ENCODE measurements at regions not wholly inside any gene's neighbourhood (a gene's known extent, or its start where the extent isn't known, plus 50 kb on each side); places are given as distances from the start of the nearest gene placed in this dataset.

DNA sequence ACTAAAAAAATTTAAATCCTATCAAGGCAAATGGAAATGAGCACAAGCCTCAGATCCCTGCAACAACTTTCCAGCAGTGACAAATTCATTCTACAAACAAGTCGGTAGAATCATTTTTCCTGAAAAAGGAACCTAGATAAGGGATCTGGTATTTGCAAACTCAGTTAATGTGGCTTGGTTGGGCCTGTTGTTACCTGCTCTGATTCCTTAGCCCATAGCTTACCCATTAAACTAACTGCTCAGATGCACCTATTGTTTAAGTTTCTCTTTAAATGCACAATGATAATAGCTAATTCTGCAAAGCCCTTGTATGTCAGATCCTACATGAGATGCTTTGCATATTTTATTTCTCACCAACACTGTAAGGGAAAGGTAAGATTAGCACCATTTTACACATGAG lies 377.4 kb upstream of the RGMA start:
- Mint-ChIP-seq H3K9me3 (ENCODE audit: unreplicated experiment) (peaks cover 14% of the 10 kb centered on the region), H3K36me3 (ENCODE audit: unreplicated experiment) (peaks cover 7% of the 10 kb centered on the region), H3K27me3 (ENCODE audit: unreplicated experiment) (peaks cover 14% of the 10 kb centered on the region), H3K4me1 (ENCODE audit: low read depth, unreplicated experiment) (peaks cover 42% of the 10 kb centered on the region), H3K4me3 (ENCODE audit: unreplicated experiment) (no peak overlapping the region), H3K27ac (ENCODE audit: unreplicated experiment) (peak overlapping the region; percentile 95)
- TF ChIP-seq, protein P1, sequence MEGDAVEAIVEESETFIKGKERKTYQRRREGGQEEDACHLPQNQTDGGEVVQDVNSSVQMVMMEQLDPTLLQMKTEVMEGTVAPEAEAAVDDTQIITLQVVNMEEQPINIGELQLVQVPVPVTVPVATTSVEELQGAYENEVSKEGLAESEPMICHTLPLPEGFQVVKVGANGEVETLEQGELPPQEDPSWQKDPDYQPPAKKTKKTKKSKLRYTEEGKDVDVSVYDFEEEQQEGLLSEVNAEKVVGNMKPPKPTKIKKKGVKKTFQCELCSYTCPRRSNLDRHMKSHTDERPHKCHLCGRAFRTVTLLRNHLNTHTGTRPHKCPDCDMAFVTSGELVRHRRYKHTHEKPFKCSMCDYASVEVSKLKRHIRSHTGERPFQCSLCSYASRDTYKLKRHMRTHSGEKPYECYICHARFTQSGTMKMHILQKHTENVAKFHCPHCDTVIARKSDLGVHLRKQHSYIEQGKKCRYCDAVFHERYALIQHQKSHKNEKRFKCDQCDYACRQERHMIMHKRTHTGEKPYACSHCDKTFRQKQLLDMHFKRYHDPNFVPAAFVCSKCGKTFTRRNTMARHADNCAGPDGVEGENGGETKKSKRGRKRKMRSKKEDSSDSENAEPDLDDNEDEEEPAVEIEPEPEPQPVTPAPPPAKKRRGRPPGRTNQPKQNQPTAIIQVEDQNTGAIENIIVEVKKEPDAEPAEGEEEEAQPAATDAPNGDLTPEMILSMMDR (IDR thresholded peaks at IDR 0.05; ENCODE audit: partially characterized antibody, unreplicated experiment), result no peak
- no peak for DNase-seq

DNA sequence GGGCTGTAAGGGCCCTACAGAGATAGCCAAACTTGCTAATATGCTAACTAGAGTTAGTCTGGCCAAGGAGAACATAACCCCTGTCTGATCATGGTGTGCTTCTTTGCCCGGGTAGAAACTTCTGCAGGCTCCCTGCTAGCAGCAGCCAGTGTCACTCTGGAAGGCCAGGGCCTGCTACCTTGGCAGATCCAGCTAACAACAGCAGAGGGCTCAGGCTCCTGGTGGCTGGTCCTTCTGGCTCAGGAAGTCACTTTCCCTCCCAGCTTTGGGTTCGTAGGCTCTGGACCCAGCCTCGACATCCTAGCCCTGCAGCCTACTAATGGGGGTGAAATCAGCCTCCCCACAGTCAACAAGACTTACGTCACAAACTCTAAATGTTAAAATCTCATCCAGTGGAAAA lies 373.7 kb upstream of the RGMA start:
- Mint-ChIP-seq H3K27ac (ENCODE audit: unreplicated experiment) (no peak overlapping the region), H3K9me3 (ENCODE audit: unreplicated experiment) (peaks cover 7% of the 10 kb centered on the region), H3K36me3 (ENCODE audit: unreplicated experiment) (peaks cover 7% of the 10 kb centered on the region), H3K4me3 (ENCODE audit: unreplicated experiment) (no peak overlapping the region), H3K27me3 (ENCODE audit: unreplicated experiment) (peaks cover 13% of the 10 kb centered on the region), H3K4me1 (ENCODE audit: low read depth, unreplicated experiment) (peaks cover 41% of the 10 kb centered on the region)
- TF ChIP-seq, protein P1 (IDR thresholded peaks at IDR 0.05; ENCODE audit: partially characterized antibody, unreplicated experiment), result no peak
- DNase-seq, result no peak

- Mint-ChIP-seq H3K27ac (ENCODE audit: unreplicated experiment) (no peak overlapping the region), H3K27me3 (ENCODE audit: unreplicated experiment) (peaks cover 9% of the 10 kb centered on the region), H3K9me3 (ENCODE audit: unreplicated experiment) (peaks cover 1% of the 10 kb centered on the region), H3K36me3 (ENCODE audit: unreplicated experiment) (peaks cover 4% of the 10 kb centered on the region), H3K4me1 (ENCODE audit: low read depth, unreplicated experiment) (peaks cover 30% of the 10 kb centered on the region), H3K4me3 (ENCODE audit: unreplicated experiment) (no peak overlapping the region)
- TF ChIP-seq, protein P1 (IDR thresholded peaks at IDR 0.05; ENCODE audit: partially characterized antibody, unreplicated experiment), result no peak
- no peak for DNase-seq
Observed at GRCh38 chr15:93460717-93461116, 371.7 kb upstream of the RGMA start.

DNA sequence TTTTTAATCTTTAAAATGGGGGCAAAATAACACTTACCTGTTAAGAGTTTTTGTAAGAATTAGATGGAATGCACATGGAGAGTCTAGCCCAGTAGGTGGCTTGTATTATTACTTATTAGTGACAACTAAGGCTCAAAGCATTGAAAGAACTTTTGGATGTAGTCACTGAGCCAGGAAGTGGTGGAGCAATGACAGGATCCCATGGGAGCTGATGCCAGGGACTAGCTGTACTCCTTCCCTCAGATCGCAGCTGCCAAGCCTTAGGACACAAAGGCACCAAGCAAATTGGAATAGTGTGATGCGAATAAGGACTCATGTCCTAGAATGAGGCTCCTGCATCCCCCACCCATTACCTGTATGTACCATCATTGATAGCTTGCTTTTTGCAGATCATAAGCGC lies 370.4 kb upstream of the RGMA start:
- TF ChIP-seq, protein P1 (IDR thresholded peaks at IDR 0.05; ENCODE audit: partially characterized antibody, unreplicated experiment), result no peak
- H3K9me3 Mint-ChIP-seq (ENCODE audit: unreplicated experiment), result peaks cover 1% of the 10 kb centered on the region
- H3K4me1 Mint-ChIP-seq (ENCODE audit: low read depth, unreplicated experiment), result peaks cover 23% of the 10 kb centered on the region
- H3K27ac Mint-ChIP-seq (ENCODE audit: unreplicated experiment), result no peak overlapping the region
- H3K4me3 Mint-ChIP-seq (ENCODE audit: unreplicated experiment), result no peak overlapping the region
- no peak for DNase-seq
- peaks cover 12% of the 10 kb centered on the region for H3K27me3 Mint-ChIP-seq (ENCODE audit: unreplicated experiment)
- peaks cover 4% of the 10 kb centered on the region for H3K36me3 Mint-ChIP-seq (ENCODE audit: unreplicated experiment)

DNA sequence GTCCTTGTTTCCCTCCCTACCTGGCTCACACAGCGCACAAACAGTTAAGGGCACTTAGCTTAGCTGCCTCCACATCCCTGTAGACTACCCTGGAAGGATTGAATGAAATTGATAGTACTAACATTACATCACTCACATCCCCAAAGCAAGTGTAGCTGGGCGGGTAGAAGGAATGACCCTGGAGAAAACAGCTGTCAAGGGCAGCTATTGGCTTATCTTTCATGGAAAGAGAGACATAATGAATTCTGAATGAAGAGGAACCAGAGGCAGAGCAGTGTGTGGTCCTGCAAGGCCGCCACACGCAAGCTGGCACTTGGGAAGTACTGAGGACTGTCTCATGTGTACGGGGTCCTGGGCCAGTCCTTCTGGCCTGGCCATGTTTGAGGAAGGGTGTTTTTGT lies 369.6 kb upstream of the RGMA start:
- TF ChIP-seq, protein P1 (IDR thresholded peaks at IDR 0.05; ENCODE audit: partially characterized antibody, unreplicated experiment), result no peak
- Mint-ChIP-seq H3K36me3 (ENCODE audit: unreplicated experiment) (peaks cover under 1% of the 10 kb centered on the region), H3K9me3 (ENCODE audit: unreplicated experiment) (peaks cover 1% of the 10 kb centered on the region), H3K4me1 (ENCODE audit: low read depth, unreplicated experiment) (peaks cover 21% of the 10 kb centered on the region), H3K4me3 (ENCODE audit: unreplicated experiment) (no peak overlapping the region), H3K27me3 (ENCODE audit: unreplicated experiment) (peaks cover 12% of the 10 kb centered on the region), H3K27ac (ENCODE audit: unreplicated experiment) (peak overlapping the region; percentile 70)
- DNase-seq, result no peak
